ENCODE measurements at regions not wholly inside any gene's neighbourhood (a gene's known extent, or its start where the extent isn't known, plus 50 kb on each side); places are given as distances from the start of the nearest gene placed in this dataset.
A peak's percentile ranks its signal among the peaks of the same experiment; 100 is the strongest.

- no peaks in the 10 kb centered on the region for H3K36me3 ChIP-seq (ENCODE audit: control insufficient read depth, insufficient read depth, low read length)
- no peak overlapping the region for H3K4me3 ChIP-seq (ENCODE audit: low read depth, low read length)
- POLR2A ChIA-PET = no interaction called here
- H3K27me3 ChIP-seq (ENCODE audit: control insufficient read depth, insufficient read depth, low read length) = no peaks in the 10 kb centered on the region
- DNase-seq (ENCODE audit: low read depth) = no peak
- CTCF ChIA-PET = no interaction called here
- no peak for TF ChIP-seq CTCF (IDR thresholded peaks at IDR 0.05; ENCODE audit: insufficient read depth, low read depth, low read length)
Measured at GRCh38 chr2:215799194-215799593, 214.2 kb downstream of the MREG start.

GRCh38 chr2:215797676-215798075, 215.7 kb downstream of the MREG start:
- no peak for TF ChIP-seq CTCF (IDR thresholded peaks at IDR 0.05; ENCODE audit: insufficient read depth, low read depth, low read length)
- POLR2A ChIA-PET = no interaction called here
- H3K27me3 ChIP-seq (ENCODE audit: control insufficient read depth, insufficient read depth, low read length) = no peaks in the 10 kb centered on the region
- CTCF ChIA-PET = interaction anchor here (0.9 to 1.6 kb wide), 2 partner anchors 24 to 42 kb away, joined by 3 read pairs; no protein-coding TSS in a partner anchor
- no peaks in the 10 kb centered on the region for H3K36me3 ChIP-seq (ENCODE audit: control insufficient read depth, insufficient read depth, low read length)
- no peak overlapping the region for H3K4me3 ChIP-seq (ENCODE audit: low read depth, low read length)
- DNase-seq (ENCODE audit: low read depth) = no peak

GRCh38 chr2:215796140-215796855, 217.1 kb downstream of the MREG start:
- H3K27me3 ChIP-seq (ENCODE audit: control insufficient read depth, insufficient read depth, low read length) = no peaks in the 10 kb centered on the region
- H3K4me3 ChIP-seq (ENCODE audit: low read depth, low read length) = no peak overlapping the region
- no peak for DNase-seq (ENCODE audit: low read depth)
- H3K36me3 ChIP-seq (ENCODE audit: control insufficient read depth, insufficient read depth, low read length) = no peaks in the 10 kb centered on the region
- ChIA-PET CTCF (interaction anchor here (0.9 to 1.6 kb wide), 2 partner anchors 22 to 43 kb away, joined by 3 read pairs; no protein-coding TSS in a partner anchor), POLR2A (no interaction called here)
- peak; percentile 16; the same call in 1 of the 2 replicates for TF ChIP-seq CTCF (IDR thresholded peaks at IDR 0.05; ENCODE audit: insufficient read depth, low read depth, low read length)

GRCh38 chr2:215794829-215795546, 218.4 kb downstream of the MREG start:
- Histone ChIP-seq H3K36me3 (ENCODE audit: control insufficient read depth, insufficient read depth, low read length) (no peaks in the 10 kb centered on the region), H3K27me3 (ENCODE audit: control insufficient read depth, insufficient read depth, low read length) (no peaks in the 10 kb centered on the region), H3K4me3 (ENCODE audit: low read depth, low read length) (no peak overlapping the region)
- TF ChIP-seq CTCF (IDR thresholded peaks at IDR 0.05; ENCODE audit: insufficient read depth, low read depth, low read length) = no peak
- POLR2A ChIA-PET = interaction anchor here (0.6 kb wide), 1 partner anchor 19 kb away, joined by 4 read pairs; no protein-coding TSS in a partner anchor
- DNase-seq (ENCODE audit: low read depth) = no peak
- CTCF ChIA-PET = interaction anchor here (0.9 to 1.5 kb wide), 2 partner anchors 8 to 9 kb away, joined by 3 to 4 read pairs; no protein-coding TSS in a partner anchor

Data from BJ (cell line).